H1 (cell line): ENCODE measurements at regions not wholly inside any gene's neighbourhood (a gene's known extent, or its start where the extent isn't known, plus 50 kb on each side); places are given as distances from the start of the nearest gene placed in this dataset. TPM values are rescaled to one million over a fixed set of nuclear protein-coding genes. Genes with fewer than 3 reads are reported as not detected.

ENCODE experiments used
- small RNA-seq: library from polyadenylated mRNA; stranded (forward); fragments of <200 nt; extraction: miRNeasy Mini kit (QIAGEN cat#:217004); gene quantifications from one replicate; pipeline ENCODE3, GENCODE V24; 2013; ENCODE audit not compliant: insufficient read depth

Small RNA genes in the stretch of these regions (small RNA-seq; reads per million reads assigned to genes)
- not detected for gene AC105424.1
- gene RF00156: not detected
- gene RN7SL205P: not detected
- gene RNU6-224P: not detected
